Stimulated activated CD8-positive, alpha-beta memory T cell treated with anti-CD3 and anti-CD28 coated beads, Interleukin-12 subunit alpha, Interleukin-12 subunit beta, amount 100 ng/mL, for 24 hours (primary cell): ENCODE measurements at regions not wholly inside any gene's neighbourhood (a gene's known extent, or its start where the extent isn't known, plus 50 kb on each side); places are given as distances from the start of the nearest gene placed in this dataset.
"Not testable (repeated sequence)": the region's sequence is repeated elsewhere in the genome, so short reads cannot be mapped to it uniquely, and the experiment has no call there.

Experiments used
- DNase-seq: peaks from one replicate; pipeline ENCODE4 v3.0.0-alpha.2; 2020; ENCODE audit errors: extremely low read depth

GRCh38 chr6:105881608-105882007, 204.5 kb upstream of the PRDM1 start:
- no peak for DNase-seq

- DNase-seq: peak; percentile 20
These were observed 206.1 kb upstream of the PRDM1 start for GRCh38 chr6:105880030-105880492.

- DNase-seq: no peak
These were observed 207.0 kb upstream of the PRDM1 start for GRCh38 chr6:105879146-105879545.

GRCh38 chr6:105875974-105876640, 210.0 kb upstream of the PRDM1 start:
- no peak for DNase-seq

GRCh38 chr6:105874835-105875626, 211.1 kb upstream of the PRDM1 start:
- DNase-seq: no peak

- DNase-seq: no peak
These were observed 212.3 kb upstream of the PRDM1 start for GRCh38 chr6:105873799-105874198.

- DNase-seq: no peak
These were observed 212.9 kb upstream of the PRDM1 start for GRCh38 chr6:105873211-105873704.

- DNase-seq: no peak
These were observed 213.9 kb upstream of the PRDM1 start for GRCh38 chr6:105872249-105872648.

GRCh38 chr6:105871542-105871941, 214.6 kb upstream of the PRDM1 start:
- DNase-seq: no peak

- DNase-seq: no peak
These were observed 216.2 kb upstream of the PRDM1 start for GRCh38 chr6:105869835-105870440.

- DNase-seq: no peak
These were observed 217.2 kb upstream of the PRDM1 start for GRCh38 chr6:105868823-105869460.

GRCh38 chr6:105867821-105868220, 218.3 kb upstream of the PRDM1 start:
- no peak for DNase-seq

GRCh38 chr6:105867277-105867676, 218.9 kb upstream of the PRDM1 start:
- DNase-seq: no peak

- no peak for DNase-seq
These were observed 223.1 kb upstream of the PRDM1 start for GRCh38 chr6:105862936-105863607.

GRCh38 chr6:105860927-105861326, 225.2 kb upstream of the PRDM1 start:
- not testable (repeated sequence) for DNase-seq

GRCh38 chr6:105859457-105859856, 226.7 kb upstream of the PRDM1 start:
- DNase-seq: no peak

GRCh38 chr6:105858639-105859038, 227.5 kb upstream of the PRDM1 start:
- DNase-seq: not testable (repeated sequence)

- no peak for DNase-seq
These were observed 230.7 kb upstream of the PRDM1 start for GRCh38 chr6:105855433-105855832.

- DNase-seq: not testable (repeated sequence)
These were observed 232.2 kb upstream of the PRDM1 start for GRCh38 chr6:105853979-105854378.

- no peak for DNase-seq
These were observed 234.5 kb upstream of the PRDM1 start for GRCh38 chr6:105851606-105852005.

GRCh38 chr6:105851113-105851580, 235.0 kb upstream of the PRDM1 start:
- no peak for DNase-seq
